HepG2 (cell line): ENCODE measurements at regions not wholly inside any gene's neighbourhood (a gene's known extent, or its start where the extent isn't known, plus 50 kb on each side); places are given as distances from the start of the nearest gene placed in this dataset.

Source experiments
- ATAC-seq: fragments of 200-7000 bp; cut with Tn5 transposase; 3 replicates; pipeline ENCODE4 v1.9.1; 2020; ENCODE audit warnings: mild to moderate bottlenecking, moderate library complexity
- BruUV-seq: library from RNA; stranded (reverse); fragments of 400-500 nt; replicated peaks from 2 replicates; lab custom pipeline; 2021; lab: Mats Ljungman, UMichigan
- CTCF ChIA-PET: fragments of 300-600 bp; formaldehyde crosslinking; extraction: SDS; loops from one replicate; lab custom pipeline; 2021; ENCODE audit warnings: low total read pairs, inconsistent platforms, low intra/inter-chr PET ratio; lab: Yijun Ruan, JAX
- POLR2A ChIA-PET: fragments of 350-600 bp; sonication (Branson Sonifier 250); formaldehyde crosslinking; loops from one replicate; lab custom pipeline; 2020; ENCODE audit warnings: antibody characterized with exemption, inconsistent platforms; lab: Yijun Ruan, JAX
- DNase-seq: peaks from one replicate; pipeline ENCODE4 v3.0.0-alpha.2; 2015; ENCODE audit warnings: low spot score
- FAIRE-seq: peaks from 3 replicates; lab custom pipeline; 2011; peaks lifted over from hg19 to GRCh38; lab: Jason Lieb, UNC
- H2AFZ ChIP-seq: one replicate; pipeline ENCODE4 v1.6.1; 2011; ENCODE audit warnings: low read length, inconsistent platforms
- H3K27ac ChIP-seq: fragments of 300-600 bp; 3 replicates; pipeline ENCODE4 v1.8.0; 2011; ENCODE audit warnings: mixed run types, mild to moderate bottlenecking, mixed read lengths, low read length, inconsistent platforms; ENCODE audit not compliant: insufficient read depth; ENCODE audit errors: extremely low read length
- H3K27me3 ChIP-seq, 2 experiments: fragments of 200-600 bp in 1 of 2; 2 replicates in 1 of 2; 3 replicates in 1 of 2; pipeline versions ENCODE4 v1.6.0 to v1.8.0; 2011; ENCODE audit warnings: low read length in 2 of 2, mild to moderate bottlenecking in 2 of 2, moderate library complexity in 2 of 2, inconsistent platforms in 1 of 2; ENCODE audit not compliant: insufficient read depth in 2 of 2, control insufficient read depth in 1 of 2
- H3K36me3 ChIP-seq, 2 experiments: fragments of 200-600 bp in 1 of 2; replicated peaks in 1 of 2; 2 replicates in 1 of 2; 3 replicates in 1 of 2; pipeline versions ENCODE4 v1.5.1 to v1.8.0; 2011; ENCODE audit warnings: low read length in 2 of 2, inconsistent platforms in 1 of 2; ENCODE audit not compliant: insufficient read depth in 2 of 2, control insufficient read depth in 1 of 2
- H3K4me1 ChIP-seq: 2 replicates; pipeline ENCODE4 v1.5.1; 2012; ENCODE audit warnings: low read length, inconsistent platforms; ENCODE audit not compliant: insufficient read depth
- H3K4me2 ChIP-seq: 2 replicates; pipeline ENCODE4 v1.6.0; 2011; ENCODE audit warnings: low read depth, low read length, inconsistent platforms
- H3K4me3 ChIP-seq, 3 experiments: fragments of 200-600 bp in 1 of 3; sonication (generic), shearing (Covaris generic) in 1 of 3; replicated peaks in 1 of 3; 2 replicates each; pipeline ENCODE4 v1.5.1; 2011 to 2016; ENCODE audit warnings: low read length in 3 of 3, inconsistent platforms in 2 of 3, low read depth in 2 of 3, mild to moderate bottlenecking in 2 of 3, control low read depth in 1 of 3, mixed read lengths in 1 of 3; ENCODE audit not compliant: insufficient read depth in 1 of 3
- H3K79me2 ChIP-seq: one replicate; pipeline ENCODE4 v1.6.1; 2011; ENCODE audit warnings: low read length, inconsistent platforms; ENCODE audit not compliant: insufficient read depth
- H3K9ac ChIP-seq: 2 replicates; pipeline ENCODE4 v1.6.0; 2011; ENCODE audit warnings: mild to moderate bottlenecking, low read depth, low read length, inconsistent platforms; ENCODE audit not compliant: insufficient read depth
- H3K9me3 ChIP-seq: 2 replicates; pipeline ENCODE4 v1.5.1; 2012; ENCODE audit warnings: mild to moderate bottlenecking, low read length
- H4K20me1 ChIP-seq: 2 replicates; pipeline ENCODE4 v1.6.0; 2011; ENCODE audit warnings: inconsistent platforms, mild to moderate bottlenecking, low read length, moderate library complexity; ENCODE audit not compliant: insufficient read depth
- BATF2 ChIP-seq: sonication (generic); formaldehyde crosslinking; IDR thresholded peaks from 2 replicates; pipeline ENCODE4 v1.8.0; 2022; ENCODE audit warnings: mild to moderate bottlenecking, missing genetic modification reagents, moderate library complexity
- CEBPG ChIP-seq: IDR thresholded peaks from 2 replicates; pipeline ENCODE4 v1.6.1; 2016
- CTCF ChIP-seq: sonication (generic); formaldehyde crosslinking; IDR thresholded peaks from 2 replicates; pipeline ENCODE4 v1.5.0; 2020; ENCODE audit warnings: mild to moderate bottlenecking, missing genetic modification reagents, moderate library complexity
- DNMT1 ChIP-seq: sonication (generic); formaldehyde crosslinking; IDR thresholded peaks from 2 replicates; pipeline ENCODE4 v1.5.1; 2020; ENCODE audit warnings: mild to moderate bottlenecking, missing genetic modification reagents
- FOXA1 ChIP-seq, 2 experiments: fragments of 450-650 bp in 1 of 2; sonication (generic) in 1 of 2; formaldehyde crosslinking in 1 of 2; IDR thresholded peaks; 2 replicates each; pipeline versions ENCODE4 v1.4.0 to v1.6.1; 2016 to 2020; ENCODE audit warnings: missing genetic modification reagents in 1 of 2
- GABPB1 ChIP-seq: IDR thresholded peaks from 2 replicates; pipeline ENCODE4 v1.6.1; 2016; ENCODE audit warnings: mild to moderate bottlenecking, missing genetic modification reagents, moderate library complexity, missing compliant biosample characterization
- IRX3 ChIP-seq: sonication (generic); formaldehyde crosslinking; IDR thresholded peaks from 2 replicates; pipeline ENCODE4 v1.8.1; 2023; ENCODE audit warnings: mild to moderate bottlenecking, low read depth, missing genetic modification reagents, borderline replicate concordance
- KAT7 ChIP-seq: IDR thresholded peaks from 2 replicates; pipeline ENCODE4 v1.6.1; 2018; ENCODE audit warnings: borderline replicate concordance, missing compliant biosample characterization
- KAT8 ChIP-seq: IDR thresholded peaks from 2 replicates; pipeline ENCODE4 v1.6.1; 2016; ENCODE audit warnings: missing genetic modification reagents, missing compliant biosample characterization
- NFE2L2 ChIP-seq: fragments of 150-350 bp; IDR thresholded peaks from 2 replicates; pipeline ENCODE4 v1.6.1; 2014; ENCODE audit warnings: low read length
- SMAD1 ChIP-seq: sonication (generic); formaldehyde crosslinking; IDR thresholded peaks from 2 replicates; pipeline ENCODE4 v1.4.0; 2020; ENCODE audit warnings: missing genetic modification reagents, low read depth, mild to moderate bottlenecking, borderline replicate concordance
- SP2 ChIP-seq: sonication (generic); formaldehyde crosslinking; IDR thresholded peaks from 2 replicates; pipeline ENCODE4 v1.5.1; 2020; ENCODE audit warnings: mild to moderate bottlenecking, missing genetic modification reagents
- THAP11 ChIP-seq: IDR thresholded peaks from 2 replicates; pipeline ENCODE4 v1.6.1; 2016; ENCODE audit warnings: missing biosample characterization, missing genetic modification reagents
- ZNF232 ChIP-seq: sonication (generic); formaldehyde crosslinking; IDR thresholded peaks from 2 replicates; pipeline ENCODE4 v1.4.0; 2020; ENCODE audit warnings: missing genetic modification reagents, borderline replicate concordance
- ZNF878 ChIP-seq: sonication (generic); formaldehyde crosslinking; IDR thresholded peaks from 2 replicates; pipeline ENCODE4 v1.8.1; 2023; ENCODE audit warnings: mild to moderate bottlenecking, missing genetic modification reagents, moderate library complexity
- WGBS: methylation state at CpG from one replicate; pipeline ENCODE4 v1.1.6; 2017; ENCODE audit warnings: low lambda C conversion rate; 5-methylcytosine and 5-hydroxymethylcytosine counted together
- in situ Hi-C: cut with HindIII; loops from 2 replicates; pipeline ENCODE4 v1.10.0; 2017; ENCODE audit warnings: low pct_unique_long_range_greater_than_20kb; ENCODE audit not compliant: extremely low pct_ligation_motif_present
- intact Hi-C: fragments of 100-400 bp; cut with micrococcal nuclease; formaldehyde crosslinking; loops from one replicate; pipeline ENCODE4 v1.10.0; 2022; ENCODE audit not compliant: unreplicated experiment
- TF ChIP-seq, protein P1 (sequence below): sonication (generic); formaldehyde crosslinking; IDR thresholded peaks from one replicate; pipeline ENCODE4 v1.5.1; 2020; ENCODE audit warnings: mild to moderate bottlenecking, missing genetic modification reagents; ENCODE audit errors: not compliant biosample characterization

DNA sequence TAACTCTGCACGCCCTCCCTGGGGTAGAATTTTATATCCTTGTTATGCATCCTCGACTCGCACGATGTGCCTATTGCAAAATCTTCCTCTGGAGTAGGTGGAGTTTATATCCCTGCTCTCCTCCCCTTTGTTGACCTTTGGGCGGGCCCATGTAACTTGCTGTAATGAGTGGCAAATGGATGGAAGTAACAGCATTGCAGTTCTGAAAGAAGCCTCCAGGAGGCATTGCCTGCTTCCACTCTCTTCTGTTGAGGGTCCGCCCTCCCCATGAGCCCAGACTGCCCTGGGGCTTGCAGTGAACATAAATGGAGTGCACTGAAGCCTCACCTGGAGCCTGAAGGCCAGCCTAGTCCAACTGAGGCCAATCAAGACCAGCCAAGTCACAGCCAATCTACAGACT is 62.2 kb upstream of the GRIK3 start:
- ATAC-seq (peak; percentile 84), DNase-seq (peak; percentile 63), FAIRE-seq (no peak)
- Histone ChIP-seq H3K36me3 (no peaks in the 10 kb centered on the region), H3K79me2 (no peaks in the 10 kb centered on the region), H3K9me3 (no peaks in the 10 kb centered on the region), H3K4me1 (no peaks in the 10 kb centered on the region), H2AFZ (no peak overlapping the region), H3K27ac (no peak overlapping the region), H3K4me3 (no peak overlapping the region), H4K20me1 (no peaks in the 10 kb centered on the region), H3K27me3 (peaks cover 0 to 2% of the 10 kb centered on the region in 2 experiments; a peak in 1 of 5 replicates), H3K9ac (no peak overlapping the region), H3K4me2 (no peak overlapping the region)
- ChIA-PET POLR2A (no interaction called here), CTCF (no interaction called here)
- in situ Hi-C loops = no loop called here
- 17% methylated on average over 6 of the region's 6 CpGs for WGBS
- intact Hi-C loops = loop anchor here (5.0 kb wide), 1 partner anchor 336 kb away; no protein-coding TSS in a partner anchor
- BruUV-seq = no TSS peak
- TF ChIP-seq IRX3 (CRISPR knock-in tag) (no peak), BATF2 (CRISPR knock-in tag) (no peak), CTCF (peak; percentile 40), ZNF232 (no peak), KAT8 (CRISPR knock-in tag) (no peak), FOXA1 (IDR thresholded peaks at IDR 0.05) (no peak), FOXA1 (CRISPR knock-in tag; IDR thresholded peaks at IDR 0.05) (peak; percentile 31; the same call in 1 of the 2 replicates), GABPB1 (CRISPR knock-in tag) (no peak), THAP11 (no peak), KAT7 (CRISPR knock-in tag) (no peak), NFE2L2 (no peak), DNMT1 (no peak), SP2 (no peak), ZNF878 (CRISPR knock-in tag) (no peak), CEBPG (CRISPR knock-in tag) (0 out of 2 replicates have a peak, but pooled peaks have one; percentile 5), SMAD1 (CRISPR knock-in tag) (no peak)
- TF ChIP-seq, protein P1, sequence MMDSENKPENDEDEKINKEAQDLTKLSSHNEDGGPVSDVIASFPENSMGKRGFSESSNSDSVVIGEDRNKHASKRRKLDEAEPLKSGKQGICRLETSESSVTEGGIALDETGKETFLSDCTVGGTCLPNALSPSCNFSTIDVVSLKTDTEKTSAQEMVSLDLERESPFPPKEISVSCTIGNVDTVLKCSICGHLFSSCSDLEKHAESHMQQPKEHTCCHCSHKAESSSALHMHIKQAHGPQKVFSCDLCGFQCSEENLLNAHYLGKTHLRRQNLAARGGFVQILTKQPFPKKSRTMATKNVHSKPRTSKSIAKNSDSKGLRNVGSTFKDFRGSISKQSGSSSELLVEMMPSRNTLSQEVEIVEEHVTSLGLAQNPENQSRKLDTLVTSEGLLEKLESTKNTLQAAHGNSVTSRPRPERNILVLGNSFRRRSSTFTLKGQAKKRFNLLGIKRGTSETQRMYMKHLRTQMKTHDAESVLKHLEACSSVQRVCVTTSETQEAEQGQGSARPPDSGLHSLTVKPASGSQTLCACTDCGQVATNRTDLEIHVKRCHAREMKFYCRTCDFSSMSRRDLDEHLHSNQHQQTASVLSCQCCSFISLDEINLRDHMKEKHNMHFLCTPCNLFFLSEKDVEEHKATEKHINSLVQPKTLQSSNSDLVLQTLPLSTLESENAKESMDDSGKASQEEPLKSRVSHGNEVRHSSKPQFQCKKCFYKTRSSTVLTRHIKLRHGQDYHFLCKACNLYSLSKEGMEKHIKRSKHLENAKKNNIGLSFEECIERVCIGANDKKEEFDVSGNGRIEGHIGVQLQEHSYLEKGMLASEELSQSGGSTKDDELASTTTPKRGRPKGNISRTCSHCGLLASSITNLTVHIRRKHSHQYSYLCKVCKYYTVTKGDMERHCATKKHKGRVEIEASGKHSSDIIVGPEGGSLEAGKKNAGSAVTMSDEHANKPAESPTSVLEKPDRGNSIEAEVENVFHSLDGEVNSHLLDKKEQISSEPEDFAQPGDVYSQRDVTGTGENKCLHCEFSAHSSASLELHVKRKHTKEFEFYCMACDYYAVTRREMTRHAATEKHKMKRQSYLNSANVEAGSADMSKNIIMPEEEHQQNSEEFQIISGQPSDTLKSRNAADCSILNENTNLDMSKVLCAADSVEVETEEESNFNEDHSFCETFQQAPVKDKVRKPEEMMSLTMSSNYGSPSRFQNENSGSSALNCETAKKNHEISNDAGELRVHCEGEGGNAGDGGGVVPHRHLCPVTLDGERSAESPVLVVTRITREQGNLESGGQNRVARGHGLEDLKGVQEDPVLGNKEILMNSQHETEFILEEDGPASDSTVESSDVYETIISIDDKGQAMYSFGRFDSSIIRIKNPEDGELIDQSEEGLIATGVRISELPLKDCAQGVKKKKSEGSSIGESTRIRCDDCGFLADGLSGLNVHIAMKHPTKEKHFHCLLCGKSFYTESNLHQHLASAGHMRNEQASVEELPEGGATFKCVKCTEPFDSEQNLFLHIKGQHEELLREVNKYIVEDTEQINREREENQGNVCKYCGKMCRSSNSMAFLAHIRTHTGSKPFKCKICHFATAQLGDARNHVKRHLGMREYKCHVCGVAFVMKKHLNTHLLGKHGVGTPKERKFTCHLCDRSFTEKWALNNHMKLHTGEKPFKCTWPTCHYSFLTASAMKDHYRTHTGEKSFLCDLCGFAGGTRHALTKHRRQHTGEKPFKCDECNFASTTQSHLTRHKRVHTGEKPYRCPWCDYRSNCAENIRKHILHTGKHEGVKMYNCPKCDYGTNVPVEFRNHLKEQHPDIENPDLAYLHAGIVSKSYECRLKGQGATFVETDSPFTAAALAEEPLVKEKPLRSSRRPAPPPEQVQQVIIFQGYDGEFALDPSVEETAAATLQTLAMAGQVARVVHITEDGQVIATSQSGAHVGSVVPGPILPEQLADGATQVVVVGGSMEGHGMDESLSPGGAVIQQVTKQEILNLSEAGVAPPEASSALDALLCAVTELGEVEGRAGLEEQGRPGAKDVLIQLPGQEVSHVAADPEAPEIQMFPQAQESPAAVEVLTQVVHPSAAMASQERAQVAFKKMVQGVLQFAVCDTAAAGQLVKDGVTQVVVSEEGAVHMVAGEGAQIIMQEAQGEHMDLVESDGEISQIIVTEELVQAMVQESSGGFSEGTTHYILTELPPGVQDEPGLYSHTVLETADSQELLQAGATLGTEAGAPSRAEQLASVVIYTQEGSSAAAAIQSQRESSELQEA (CRISPR knock-in tag) = no peak
